ENCODE measurements at regions not wholly inside any gene's neighbourhood (a gene's known extent, or its start where the extent isn't known, plus 50 kb on each side); places are given as distances from the start of the nearest gene placed in this dataset.

DNA sequence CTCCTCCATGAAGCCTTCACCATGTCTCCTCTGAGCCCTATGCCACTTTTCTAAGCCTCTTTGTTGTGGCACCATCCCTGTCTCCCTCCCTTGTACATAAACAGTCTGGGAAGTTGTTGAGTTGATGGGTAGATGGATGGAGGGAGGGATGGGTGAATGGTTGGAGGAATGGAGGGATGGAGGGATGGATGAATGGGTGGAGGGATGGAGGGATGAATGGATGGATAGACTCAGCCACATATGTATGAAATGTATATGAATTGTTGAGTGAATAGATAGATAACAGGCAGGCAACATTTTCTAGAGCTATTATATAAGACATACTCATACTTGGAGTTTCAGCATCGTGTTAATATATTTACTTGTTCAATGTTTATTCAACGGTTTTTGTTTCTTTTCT, 58.3 kb upstream of the HES1 start:
- TF ChIP-seq, protein P1, sequence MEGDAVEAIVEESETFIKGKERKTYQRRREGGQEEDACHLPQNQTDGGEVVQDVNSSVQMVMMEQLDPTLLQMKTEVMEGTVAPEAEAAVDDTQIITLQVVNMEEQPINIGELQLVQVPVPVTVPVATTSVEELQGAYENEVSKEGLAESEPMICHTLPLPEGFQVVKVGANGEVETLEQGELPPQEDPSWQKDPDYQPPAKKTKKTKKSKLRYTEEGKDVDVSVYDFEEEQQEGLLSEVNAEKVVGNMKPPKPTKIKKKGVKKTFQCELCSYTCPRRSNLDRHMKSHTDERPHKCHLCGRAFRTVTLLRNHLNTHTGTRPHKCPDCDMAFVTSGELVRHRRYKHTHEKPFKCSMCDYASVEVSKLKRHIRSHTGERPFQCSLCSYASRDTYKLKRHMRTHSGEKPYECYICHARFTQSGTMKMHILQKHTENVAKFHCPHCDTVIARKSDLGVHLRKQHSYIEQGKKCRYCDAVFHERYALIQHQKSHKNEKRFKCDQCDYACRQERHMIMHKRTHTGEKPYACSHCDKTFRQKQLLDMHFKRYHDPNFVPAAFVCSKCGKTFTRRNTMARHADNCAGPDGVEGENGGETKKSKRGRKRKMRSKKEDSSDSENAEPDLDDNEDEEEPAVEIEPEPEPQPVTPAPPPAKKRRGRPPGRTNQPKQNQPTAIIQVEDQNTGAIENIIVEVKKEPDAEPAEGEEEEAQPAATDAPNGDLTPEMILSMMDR (IDR thresholded peaks at IDR 0.05; ENCODE audit: borderline replicate concordance, extremely low read depth, low read length, poor library complexity, severe bottlenecking) = no peak
- no peak for TF ChIP-seq EZH2 (IDR thresholded peaks at IDR 0.05; ENCODE audit: borderline replicate concordance, low read depth, low read length, severe bottlenecking)
